ENCODE measurements at regions not wholly inside any gene's neighbourhood (a gene's known extent, or its start where the extent isn't known, plus 50 kb on each side); places are given as distances from the start of the nearest gene placed in this dataset.

- Histone ChIP-seq H3K4me3 (ENCODE audit: low read length) (no peak overlapping the region), H3K9ac (ENCODE audit: low read length) (no peak overlapping the region), H3K36me3 (ENCODE audit: insufficient read depth, low read length) (no peaks in the 10 kb centered on the region), H3K9me2 (ENCODE audit: insufficient read depth, low read length) (no peaks in the 10 kb centered on the region), H3K27ac (ENCODE audit: low read length) (no peak overlapping the region), H3K4me2 (ENCODE audit: low read length) (no peak overlapping the region), H3K27me3 (ENCODE audit: insufficient read depth, low read depth, low read length) (no peaks in the 10 kb centered on the region), H2AFZ (ENCODE audit: low read depth, low read length) (no peak overlapping the region), H3F3A (ENCODE audit: insufficient read depth, low read length, poor library complexity, severe bottlenecking) (no peaks in the 10 kb centered on the region), H3K79me2 (replicated peaks; ENCODE audit: insufficient read depth, low read length) (no peaks in the 10 kb centered on the region), H4K20me1 (ENCODE audit: insufficient read depth) (no peaks in the 10 kb centered on the region), H3K9me3 (ENCODE audit: low read length) (no peaks in the 10 kb centered on the region)
- TF ChIP-seq EP300 (conservative IDR thresholded peaks at IDR 0.05; ENCODE audit: poor library complexity, severe bottlenecking) (no peak), POLR2AphosphoS5 (IDR thresholded peaks at IDR 0.05) (no peak), RAD21 (conservative IDR thresholded peaks at IDR 0.05) (no peak), TAF1 (IDR thresholded peaks at IDR 0.05; ENCODE audit: low read depth) (no peak), EZH2 (IDR thresholded peaks at IDR 0.05; ENCODE audit: borderline replicate concordance, insufficient read depth, low read length, poor library complexity, severe bottlenecking) (no peak), REST (IDR thresholded peaks at IDR 0.05; ENCODE audit: borderline replicate concordance) (no peak), SMC3 (conservative IDR thresholded peaks at IDR 0.05; ENCODE audit: poor library complexity) (no peak), CTCF (IDR thresholded peaks at IDR 0.05; ENCODE audit: poor library complexity, severe bottlenecking) (no peak), MXI1 (conservative IDR thresholded peaks at IDR 0.05; ENCODE audit: poor library complexity, severe bottlenecking) (no peak)
Observed at GRCh38 chr3:102545276-102545675, 110.5 kb downstream of the ZPLD1 start.

- no peak overlapping the region for H2AFZ ChIP-seq (ENCODE audit: low read depth, low read length)
- H3F3A ChIP-seq (ENCODE audit: insufficient read depth, low read length, poor library complexity, severe bottlenecking) = no peaks in the 10 kb centered on the region
- H3K9me2 ChIP-seq (ENCODE audit: insufficient read depth, low read length) = no peaks in the 10 kb centered on the region
- H3K27me3 ChIP-seq (ENCODE audit: insufficient read depth, low read depth, low read length) = no peaks in the 10 kb centered on the region
- H3K9ac ChIP-seq (ENCODE audit: low read length) = no peak overlapping the region
- H3K9me3 ChIP-seq (ENCODE audit: low read length) = no peaks in the 10 kb centered on the region
- no peaks in the 10 kb centered on the region for H3K36me3 ChIP-seq (ENCODE audit: insufficient read depth, low read length)
- H3K27ac ChIP-seq (ENCODE audit: low read length) = no peak overlapping the region
- H4K20me1 ChIP-seq (ENCODE audit: insufficient read depth) = no peaks in the 10 kb centered on the region
- no peak overlapping the region for H3K4me2 ChIP-seq (ENCODE audit: low read length)
- TF ChIP-seq RAD21 (conservative IDR thresholded peaks at IDR 0.05) (no peak), TAF1 (IDR thresholded peaks at IDR 0.05; ENCODE audit: low read depth) (no peak), CTCF (IDR thresholded peaks at IDR 0.05; ENCODE audit: poor library complexity, severe bottlenecking) (no peak), EP300 (conservative IDR thresholded peaks at IDR 0.05; ENCODE audit: poor library complexity, severe bottlenecking) (no peak), SMC3 (conservative IDR thresholded peaks at IDR 0.05; ENCODE audit: poor library complexity) (no peak), MXI1 (conservative IDR thresholded peaks at IDR 0.05; ENCODE audit: poor library complexity, severe bottlenecking) (no peak), POLR2AphosphoS5 (IDR thresholded peaks at IDR 0.05) (no peak)
- no peaks in the 10 kb centered on the region for H3K79me2 ChIP-seq (replicated peaks; ENCODE audit: insufficient read depth, low read length)
- H3K4me3 ChIP-seq (ENCODE audit: low read length) = no peak overlapping the region
Observed at GRCh38 chr3:102553876-102554275, 119.1 kb downstream of the ZPLD1 start.
